GM06990 (cell line): ENCODE measurements at regions not wholly inside any gene's neighbourhood (a gene's known extent, or its start where the extent isn't known, plus 50 kb on each side); places are given as distances from the start of the nearest gene placed in this dataset.
"Not testable (repeated sequence)": the region's sequence is repeated elsewhere in the genome, so short reads cannot be mapped to it uniquely, and the experiment has no call there.

Source experiments
- DNase-seq: peaks from one replicate; pipeline ENCODE4 v3.0.0-alpha.2; 2011; ENCODE audit not compliant: insufficient read length; ENCODE audit errors: extremely low read depth
- H3K27me3 ChIP-seq: replicated peaks from 2 replicates; pipeline ENCODE4 v1.6.0; 2011; ENCODE audit warnings: low read length; ENCODE audit not compliant: control insufficient read depth, insufficient read depth
- H3K36me3 ChIP-seq: 2 replicates; pipeline ENCODE4 v1.5.1; 2011; ENCODE audit warnings: low read length; ENCODE audit not compliant: control insufficient read depth, insufficient read depth
- H3K4me3 ChIP-seq: replicated peaks from 2 replicates; pipeline ENCODE4 v1.5.1; 2011; ENCODE audit warnings: low read depth, mild to moderate bottlenecking, control low read depth, low read length
- CTCF ChIP-seq: IDR thresholded peaks from 2 replicates; pipeline ENCODE4 v1.5.1; 2011; ENCODE audit warnings: low read length, control low read depth, mild to moderate bottlenecking, inconsistent platforms; ENCODE audit not compliant: insufficient read depth, poor library complexity, severe bottlenecking

GRCh38 chr6:144664281-144664680 lies 379.1 kb downstream of the UTRN start:
- no peak for TF ChIP-seq CTCF
- no peak for DNase-seq

DNA sequence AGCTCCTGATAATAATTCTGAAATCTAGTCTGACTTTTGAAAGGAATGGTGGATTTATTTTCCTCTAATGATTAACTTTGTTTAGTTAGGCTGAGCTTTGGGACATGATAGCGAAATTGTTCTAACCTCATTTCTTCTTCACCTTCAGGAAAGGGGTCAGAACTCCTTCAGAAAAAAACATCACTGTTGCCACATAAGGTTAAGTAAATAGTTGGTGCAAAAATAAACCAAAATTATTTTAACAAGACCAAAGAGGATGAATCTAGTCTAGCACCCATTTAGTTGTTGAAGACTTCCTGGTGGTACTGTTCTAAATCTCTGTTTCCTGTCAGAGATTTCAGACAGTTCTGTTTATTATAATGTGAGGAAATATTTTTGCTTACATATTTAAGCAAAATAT lies 379.8 kb downstream of the UTRN start:
- H3K27me3 ChIP-seq, result no peaks in the 10 kb centered on the region
- H3K36me3 ChIP-seq, result no peaks in the 10 kb centered on the region; the same call in 1 of the 2 replicates
- no peak for DNase-seq
- no peak for TF ChIP-seq CTCF
- H3K4me3 ChIP-seq, result no peak overlapping the region

More at GRCh38 chr6:144664281-144664680, 379.1 kb downstream of the UTRN start:
- Histone ChIP-seq H3K36me3 (no peaks in the 10 kb centered on the region; the same call in 1 of the 2 replicates), H3K4me3 (no peak overlapping the region), H3K27me3 (no peaks in the 10 kb centered on the region)

DNA sequence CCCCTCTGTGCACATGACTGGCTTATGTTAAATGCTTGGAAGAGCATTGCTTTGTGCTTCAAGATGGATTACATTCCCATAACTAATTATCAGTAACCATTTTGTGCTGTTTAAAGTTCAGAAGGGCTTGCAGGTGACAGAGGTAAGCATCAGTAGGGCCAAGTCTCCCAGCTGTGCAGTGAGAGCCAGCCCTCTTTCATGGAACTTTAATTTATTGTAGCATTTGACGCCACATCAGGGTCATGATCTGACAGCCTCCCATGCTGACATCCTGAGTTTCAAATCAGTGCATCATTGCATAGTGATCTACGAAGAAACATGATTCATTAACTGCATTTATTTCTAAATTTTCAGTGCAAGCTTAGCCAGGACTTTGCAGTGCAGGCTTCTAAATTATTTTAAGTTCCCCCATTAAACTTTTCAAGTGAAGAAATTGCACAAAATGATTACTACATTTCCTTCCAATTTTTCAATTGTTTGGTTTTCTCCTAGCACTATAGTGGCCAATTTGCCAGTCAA lies 380.9 kb downstream of the UTRN start:
- no peak for TF ChIP-seq CTCF
- Histone ChIP-seq H3K27me3 (no peaks in the 10 kb centered on the region), H3K36me3 (no peaks in the 10 kb centered on the region), H3K4me3 (no peak overlapping the region)
- no peak for DNase-seq

- no peaks in the 10 kb centered on the region for H3K36me3 ChIP-seq
- H3K27me3 ChIP-seq, result no peaks in the 10 kb centered on the region
- no peak for TF ChIP-seq CTCF
- DNase-seq, result no peak
- no peak overlapping the region for H3K4me3 ChIP-seq
These were observed 381.6 kb downstream of the UTRN start for GRCh38 chr6:144666781-144667180.

DNA sequence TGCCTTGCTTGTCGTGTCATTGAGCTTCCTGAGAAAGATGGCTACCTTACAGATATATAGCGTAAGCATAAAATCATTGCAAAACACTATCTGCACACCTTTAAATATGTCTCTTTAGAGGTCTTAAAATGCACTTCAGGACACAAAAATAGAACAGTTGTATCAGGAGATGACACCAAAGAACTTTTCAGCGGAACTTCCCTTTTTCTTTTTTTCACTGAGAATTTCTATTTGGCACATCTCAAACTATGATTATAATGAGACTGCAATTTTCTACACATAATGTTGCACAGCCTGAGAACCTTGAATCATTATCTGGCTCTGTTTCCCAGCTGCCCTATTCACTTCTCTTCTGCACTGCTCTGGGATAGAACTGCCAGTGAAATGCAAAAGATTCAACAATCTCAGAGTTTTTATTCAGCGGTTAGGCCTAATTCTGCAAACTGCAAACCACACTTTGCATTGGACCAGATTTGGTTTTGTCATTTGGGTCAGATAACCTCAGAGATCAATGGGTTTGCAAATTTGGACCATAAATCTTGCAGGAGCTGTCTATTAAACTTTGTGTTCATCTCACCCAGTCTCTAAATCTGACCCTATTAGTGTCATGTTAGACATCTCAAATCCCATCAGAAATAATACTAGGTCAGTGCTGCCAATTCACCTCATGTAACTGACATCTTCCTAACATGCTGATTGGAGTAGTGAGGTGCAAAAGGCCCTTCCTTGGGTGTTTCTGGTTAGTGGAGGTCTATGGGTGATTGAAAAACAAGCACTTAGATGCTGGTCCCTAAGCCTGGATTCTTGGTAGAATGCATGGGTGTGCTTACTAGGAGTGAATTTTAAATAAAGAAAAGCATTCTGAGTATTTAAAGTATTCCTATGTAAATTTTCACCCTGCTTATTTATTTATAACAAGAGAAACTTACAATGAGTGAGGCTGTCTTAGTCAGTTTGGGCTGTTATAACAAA lies 382.7 kb downstream of the UTRN start:
- TF ChIP-seq CTCF, result no peak
- DNase-seq, result no peak
- Histone ChIP-seq H3K4me3 (no peak overlapping the region), H3K27me3 (no peaks in the 10 kb centered on the region), H3K36me3 (no peaks in the 10 kb centered on the region)

DNA sequence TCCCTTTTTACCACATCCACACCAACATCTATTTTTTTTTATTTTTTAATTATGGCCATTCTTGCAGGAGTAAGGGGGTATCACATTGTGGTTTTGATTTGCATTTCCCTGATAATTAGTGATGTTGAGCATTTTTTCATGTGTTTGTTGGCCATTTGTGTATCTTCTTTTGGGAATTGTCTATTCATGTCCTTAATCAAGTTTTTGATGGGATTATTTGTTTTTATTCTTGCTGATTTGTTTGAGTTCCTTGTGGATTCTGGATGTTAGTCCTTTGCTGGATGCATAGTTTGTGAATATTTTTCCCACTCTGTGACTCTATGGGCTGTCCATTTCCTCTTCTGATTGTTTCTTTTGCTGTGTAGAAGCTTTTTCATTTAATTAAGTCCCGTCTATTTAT lies 385.1 kb downstream of the UTRN start:
- DNase-seq, H3K36me3 ChIP-seq, H3K27me3 ChIP-seq, H3K4me3 ChIP-seq: not testable (repeated sequence)
